Tibial nerve (tissue), 4 donors: ENCODE measurements at regions not wholly inside any gene's neighbourhood (a gene's known extent, or its start where the extent isn't known, plus 50 kb on each side); places are given as distances from the start of the nearest gene placed in this dataset. TPM values are rescaled to one million over a fixed set of nuclear protein-coding genes. Genes with fewer than 3 reads are reported as not detected.

Source experiments
- DNase-seq, 2 donors: peaks; one replicate each; pipeline ENCODE4 v3.0.0-alpha.2; 2019; ENCODE audit warnings: low spot score in 2 of 2
- H3K27ac ChIP-seq, 4 donors: fragments of 200-600 bp; sonication (generic) in 3 of 4; one replicate each; pipeline ENCODE4 v1.5.1; 2017 to 2019; ENCODE audit warnings: mild to moderate bottlenecking in 1 of 4
- H3K27me3 ChIP-seq, 2 donors: fragments of 200-600 bp; sonication (generic) in 1 of 2; one replicate each; pipeline versions ENCODE4 v1.5.1 to v1.6.0; 2017 to 2019
- H3K36me3 ChIP-seq, 3 donors: fragments of 200-600 bp; sonication (generic); one replicate each; pipeline ENCODE4 v1.5.1; 2018 to 2019
- H3K4me1 ChIP-seq, 4 donors: fragments of 200-600 bp; sonication (generic) in 3 of 4; one replicate each; pipeline ENCODE4 v1.5.1; 2017 to 2019
- H3K4me3 ChIP-seq, 4 donors: fragments of 200-600 bp; sonication (generic) in 3 of 4; one replicate each; pipeline ENCODE4 v1.5.1; 2017 to 2019; ENCODE audit warnings: mild to moderate bottlenecking in 1 of 4, moderate library complexity in 1 of 4
- H3K9me3 ChIP-seq, 4 donors: fragments of 200-600 bp; sonication (generic) in 3 of 4; one replicate each; pipeline ENCODE4 v1.5.1; 2017 to 2019
- EP300 ChIP-seq, 2 donors: sonication (generic); formaldehyde crosslinking; IDR thresholded peaks; one replicate each; pipeline ENCODE4 v1.6.1; 2017; ENCODE audit warnings: antibody characterized with exemption in 2 of 2, mild to moderate bottlenecking in 1 of 2
- POLR2A ChIP-seq, 2 donors: fragments of 450-650 bp; IDR thresholded peaks; one replicate each; pipeline ENCODE4 v1.6.1; 2017; ENCODE audit warnings: antibody characterized with exemption in 2 of 2, mild to moderate bottlenecking in 2 of 2, moderate library complexity in 2 of 2
- WGBS, 2 donors: methylation state at CpG; one replicate each; pipeline ENCODE4 v1.1.5; 2018; 5-methylcytosine and 5-hydroxymethylcytosine counted together
- small RNA-seq: library from RNA; depleted of rRNA; stranded (forward); fragments of <200 nt; gene quantifications from one replicate; pipeline ENCODE3, GENCODE V24; 2016
- TF ChIP-seq, protein P1 (sequence below), 5 experiments: fragments of 200-600 bp in 3 of 5; fragments of 450-650 bp in 2 of 5; sonication (generic) in 3 of 5; IDR thresholded peaks; one replicate each; pipeline ENCODE4 v1.5.1; 2016 to 2019; ENCODE audit warnings: antibody characterized with exemption in 5 of 5, mild to moderate bottlenecking in 3 of 5, moderate library complexity in 2 of 5

DNA sequence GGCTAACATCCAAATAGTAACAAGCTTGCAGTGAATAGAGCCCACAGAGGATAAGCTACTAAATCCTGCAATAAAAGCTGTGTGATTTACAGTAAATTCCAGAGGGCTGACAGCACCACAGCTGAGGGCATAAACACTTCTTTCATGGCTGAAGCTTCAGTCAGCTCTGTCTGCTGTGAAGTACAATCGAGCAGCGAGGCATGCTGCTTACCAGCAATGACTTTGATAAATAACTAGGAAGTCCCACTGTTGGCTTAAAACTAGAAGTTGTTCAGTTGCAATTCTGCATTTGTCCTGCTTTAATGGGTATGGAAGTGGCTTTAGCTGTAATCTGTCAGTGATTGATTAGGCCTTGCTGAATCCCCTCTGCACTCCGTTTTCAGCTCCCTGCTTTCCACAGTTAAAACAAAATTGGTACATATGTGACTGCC is 65.2 kb upstream of the FIGN start:
- 21 to 28% methylated on average over 3 of the region's 3 CpGs for WGBS, 2 donors
- peak overlapping the region; percentile 22 to 79 (median 46) for H3K27ac ChIP-seq
- no peak for TF ChIP-seq POLR2A (IDR thresholded peaks at IDR 0.05)
- TF ChIP-seq EP300 (IDR thresholded peaks at IDR 0.05), result peak in 1 of 2 donors; percentile 56
- H3K4me1 ChIP-seq, result peaks cover 0 to 15% (median 3%) of the 10 kb centered on the region in 4 donors
- no peak overlapping the region for H3K4me3 ChIP-seq
- no peaks in the 10 kb centered on the region for H3K36me3 ChIP-seq
- no peaks in the 10 kb centered on the region for H3K27me3 ChIP-seq
- no peak for DNase-seq
- H3K9me3 ChIP-seq, result no peaks in the 10 kb centered on the region

DNA sequence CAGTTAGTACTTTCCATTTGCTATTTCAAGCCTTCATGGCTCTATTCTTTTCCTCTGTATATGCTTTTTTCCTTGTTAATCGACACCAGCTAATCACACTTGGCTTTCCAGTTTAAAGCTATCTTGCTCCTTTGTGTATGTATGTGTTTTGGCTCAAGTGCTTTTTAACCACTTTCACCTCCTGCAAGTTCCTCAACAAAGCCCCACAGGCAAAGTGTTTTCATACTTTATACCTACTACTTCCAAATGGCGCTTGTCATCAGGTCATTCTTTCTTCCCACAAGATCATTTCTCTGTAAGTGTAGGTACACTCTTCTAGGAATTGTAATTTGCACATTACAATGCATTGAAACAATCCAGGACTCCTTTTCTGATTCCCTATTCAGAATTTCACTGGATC is 64.0 kb upstream of the FIGN start:
- Histone ChIP-seq H3K27ac (peak overlapping the region in 3 of 4 donors; percentile 29 to 79 (median 70)), H3K36me3 (no peaks in the 10 kb centered on the region)
- WGBS, 2 donors, result 56 to 59% methylated on average over 2 of the region's 2 CpGs

DNA sequence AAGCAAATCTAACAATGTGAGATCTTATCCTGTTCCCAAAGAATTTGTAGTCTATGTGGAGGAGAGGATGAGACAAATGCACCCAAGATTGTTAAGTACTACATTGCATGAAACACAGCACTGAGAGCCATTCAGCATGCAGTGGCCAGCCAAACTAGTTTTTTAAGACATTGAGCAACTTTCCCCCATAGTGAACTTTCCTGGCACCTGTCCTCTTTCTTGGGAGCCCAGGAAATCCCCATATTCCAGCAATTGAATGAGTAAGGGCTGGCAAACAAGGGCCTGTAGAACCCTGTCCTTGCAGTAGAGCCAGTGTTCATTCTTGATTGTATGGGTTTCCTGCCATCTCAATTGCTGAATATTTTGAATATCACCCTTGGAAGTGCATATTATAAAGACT is 58.8 kb upstream of the FIGN start:
- Histone ChIP-seq H3K27me3 (no peaks in the 10 kb centered on the region), H3K4me3 (no peak overlapping the region), H3K27ac (no peak overlapping the region), H3K4me1 (peaks cover 0 to 3% (median 0%) of the 10 kb centered on the region in 4 donors), H3K9me3 (no peaks in the 10 kb centered on the region), H3K36me3 (no peaks in the 10 kb centered on the region)
- no peak for TF ChIP-seq EP300 (IDR thresholded peaks at IDR 0.05)
- TF ChIP-seq, protein P1, sequence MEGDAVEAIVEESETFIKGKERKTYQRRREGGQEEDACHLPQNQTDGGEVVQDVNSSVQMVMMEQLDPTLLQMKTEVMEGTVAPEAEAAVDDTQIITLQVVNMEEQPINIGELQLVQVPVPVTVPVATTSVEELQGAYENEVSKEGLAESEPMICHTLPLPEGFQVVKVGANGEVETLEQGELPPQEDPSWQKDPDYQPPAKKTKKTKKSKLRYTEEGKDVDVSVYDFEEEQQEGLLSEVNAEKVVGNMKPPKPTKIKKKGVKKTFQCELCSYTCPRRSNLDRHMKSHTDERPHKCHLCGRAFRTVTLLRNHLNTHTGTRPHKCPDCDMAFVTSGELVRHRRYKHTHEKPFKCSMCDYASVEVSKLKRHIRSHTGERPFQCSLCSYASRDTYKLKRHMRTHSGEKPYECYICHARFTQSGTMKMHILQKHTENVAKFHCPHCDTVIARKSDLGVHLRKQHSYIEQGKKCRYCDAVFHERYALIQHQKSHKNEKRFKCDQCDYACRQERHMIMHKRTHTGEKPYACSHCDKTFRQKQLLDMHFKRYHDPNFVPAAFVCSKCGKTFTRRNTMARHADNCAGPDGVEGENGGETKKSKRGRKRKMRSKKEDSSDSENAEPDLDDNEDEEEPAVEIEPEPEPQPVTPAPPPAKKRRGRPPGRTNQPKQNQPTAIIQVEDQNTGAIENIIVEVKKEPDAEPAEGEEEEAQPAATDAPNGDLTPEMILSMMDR (IDR thresholded peaks at IDR 0.05), result no peak
- TF ChIP-seq POLR2A (IDR thresholded peaks at IDR 0.05), result no peak
- DNase-seq, result no peak

More for the DNA sequence above, 64.0 kb upstream of the FIGN start:
- DNase-seq, result no peak
- Histone ChIP-seq H3K27me3 (no peaks in the 10 kb centered on the region), H3K9me3 (no peaks in the 10 kb centered on the region), H3K4me1 (peaks cover 0 to 15% (median 3%) of the 10 kb centered on the region in 4 donors), H3K4me3 (no peak overlapping the region)
- TF ChIP-seq POLR2A (IDR thresholded peaks at IDR 0.05) (no peak), EP300 (IDR thresholded peaks at IDR 0.05) (no peak)
- TF ChIP-seq, protein P1 (IDR thresholded peaks at IDR 0.05), result no peak

Small RNAs in the stretch of these regions (small RNA-seq; reads per million reads assigned to genes)
- gene CYP2C56P, result not detected
